Esophagus muscularis mucosa (tissue), 4 donors: ENCODE measurements at regions not wholly inside any gene's neighbourhood (a gene's known extent, or its start where the extent isn't known, plus 50 kb on each side); places are given as distances from the start of the nearest gene placed in this dataset.
A peak's percentile ranks its signal among the peaks of the same experiment; 100 is the strongest.

Experiments
- DNase-seq: peaks from one replicate; pipeline ENCODE4 v3.0.0-alpha.2; 2017; ENCODE audit errors: extremely low spot score
- H3K27ac ChIP-seq, 4 donors: fragments of 200-600 bp; sonication (generic); replicated peaks in 1 of 4; 1 replicate in 3 of 4; 2 replicates in 1 of 4; pipeline ENCODE4 v1.5.1; 2016 to 2019; ENCODE audit warnings: mild to moderate bottlenecking in 1 of 4
- H3K27me3 ChIP-seq, 4 donors: fragments of 200-600 bp; sonication (generic); one replicate each; pipeline versions ENCODE4 v1.5.1 to v1.6.0; 2016 to 2019
- H3K36me3 ChIP-seq, 4 donors: fragments of 200-600 bp; sonication (generic); one replicate each; pipeline ENCODE4 v1.5.1; 2016 to 2019
- H3K4me1 ChIP-seq, 4 donors: fragments of 200-600 bp; sonication (generic); one replicate each; pipeline ENCODE4 v1.5.1; 2016 to 2019
- H3K4me3 ChIP-seq, 4 donors: fragments of 200-600 bp; sonication (generic); 1 replicate in 2 of 4; 2 replicates in 2 of 4; pipeline ENCODE4 v1.5.1; 2016 to 2019; ENCODE audit warnings: mild to moderate bottlenecking in 4 of 4, moderate library complexity in 1 of 4
- H3K9me3 ChIP-seq, 4 donors: fragments of 200-600 bp; sonication (generic); 1 replicate in 3 of 4; 2 replicates in 1 of 4; pipeline ENCODE4 v1.5.1; 2016 to 2019
- CTCF ChIP-seq, 3 experiments: fragments of 200-600 bp in 2 of 3; fragments of 450-650 bp in 1 of 3; sonication (generic) in 2 of 3; IDR thresholded peaks; one replicate each; pipeline ENCODE4 v1.5.1; 2017 to 2019; ENCODE audit warnings: antibody characterized with exemption in 3 of 3, mild to moderate bottlenecking in 2 of 3, moderate library complexity in 1 of 3
- EP300 ChIP-seq: sonication (generic); formaldehyde crosslinking; IDR thresholded peaks from one replicate; pipeline ENCODE4 v1.6.1; 2017; ENCODE audit warnings: antibody characterized with exemption
- POLR2A ChIP-seq: fragments of 450-650 bp; IDR thresholded peaks from one replicate; pipeline ENCODE4 v1.6.1; 2017; ENCODE audit warnings: antibody characterized with exemption, moderate library complexity, mild to moderate bottlenecking, low read depth
- POLR2AphosphoS5 ChIP-seq, 2 donors: sonication (generic); formaldehyde crosslinking; IDR thresholded peaks; one replicate each; pipeline ENCODE4 v1.6.1; 2017; ENCODE audit warnings: antibody characterized with exemption in 2 of 2
- WGBS: methylation state at CpG from one replicate; pipeline ENCODE4 v1.1.5; 2018; 5-methylcytosine and 5-hydroxymethylcytosine counted together
- intact Hi-C: fragments of 100-400 bp; cut with DNase I; formaldehyde crosslinking; loops from one replicate; pipeline ENCODE4 v1.15.1; 2023

GRCh38 chr16:26838931-26839330, 227.8 kb upstream of the C16orf82 start:
- DNase-seq = peak; percentile 75
- 50% methylated on average over 5 of the region's 6 CpGs for WGBS

GRCh38 chr16:26840691-26841090, 226.0 kb upstream of the C16orf82 start:
- WGBS = 89% methylated on average over 7 of the region's 7 CpGs
- no peak for TF ChIP-seq EP300
- no peak for TF ChIP-seq POLR2AphosphoS5 (IDR thresholded peaks at IDR 0.05)
- TF ChIP-seq CTCF (IDR thresholded peaks at IDR 0.05) = no peak
- TF ChIP-seq POLR2A = no peak
- Histone ChIP-seq H3K27ac (no peak overlapping the region), H3K4me3 (no peak overlapping the region), H3K4me1 (no peaks in the 10 kb centered on the region), H3K36me3 (no peaks in the 10 kb centered on the region), H3K9me3 (peaks cover 0 to 4% (median 0%) of the 10 kb centered on the region in 4 donors), H3K27me3 (no peaks in the 10 kb centered on the region)
- peak; percentile 42 for DNase-seq
- intact Hi-C loops = no loop called here

More at GRCh38 chr16:26838931-26839330, 227.8 kb upstream of the C16orf82 start:
- H3K9me3 ChIP-seq = peaks cover 0 to 4% (median 0%) of the 10 kb centered on the region in 4 donors
- no peaks in the 10 kb centered on the region for H3K27me3 ChIP-seq
- TF ChIP-seq POLR2A (no peak), EP300 (no peak), POLR2AphosphoS5 (IDR thresholded peaks at IDR 0.05) (no peak), CTCF (IDR thresholded peaks at IDR 0.05) (no peak)
- intact Hi-C loops = no loop called here
- no peak overlapping the region for H3K27ac ChIP-seq
- no peaks in the 10 kb centered on the region for H3K36me3 ChIP-seq
- H3K4me1 ChIP-seq = no peaks in the 10 kb centered on the region
- H3K4me3 ChIP-seq = no peak overlapping the region

- Histone ChIP-seq H3K27me3 (no peaks in the 10 kb centered on the region), H3K4me3 (no peak overlapping the region), H3K27ac (no peak overlapping the region), H3K9me3 (peaks cover 0 to 11% (median 8%) of the 10 kb centered on the region in 4 donors), H3K4me1 (no peaks in the 10 kb centered on the region), H3K36me3 (no peaks in the 10 kb centered on the region)
- TF ChIP-seq POLR2AphosphoS5 (IDR thresholded peaks at IDR 0.05) = no peak
- TF ChIP-seq EP300 = no peak
- TF ChIP-seq POLR2A = no peak
- no peak for TF ChIP-seq CTCF (IDR thresholded peaks at IDR 0.05)
- intact Hi-C loops = no loop called here
- peak; percentile 64 for DNase-seq
- WGBS = 77% methylated on average over 4 of the region's 4 CpGs
Observed at GRCh38 chr16:26856271-26856670, 210.5 kb upstream of the C16orf82 start.

GRCh38 chr16:26856791-26857190, 209.9 kb upstream of the C16orf82 start:
- no peaks in the 10 kb centered on the region for H3K27me3 ChIP-seq
- H3K4me1 ChIP-seq = no peaks in the 10 kb centered on the region
- no peaks in the 10 kb centered on the region for H3K36me3 ChIP-seq
- intact Hi-C loops = no loop called here
- peaks cover 0 to 12% (median 8%) of the 10 kb centered on the region in 4 donors for H3K9me3 ChIP-seq
- WGBS = 80% methylated on average over 4 of the region's 5 CpGs
- peak; percentile 55 for DNase-seq
- no peak overlapping the region for H3K4me3 ChIP-seq
- no peak for TF ChIP-seq CTCF (IDR thresholded peaks at IDR 0.05)
- TF ChIP-seq POLR2AphosphoS5 (IDR thresholded peaks at IDR 0.05) = no peak
- no peak for TF ChIP-seq EP300
- no peak for TF ChIP-seq POLR2A
- H3K27ac ChIP-seq = no peak overlapping the region

- no peak overlapping the region for H3K4me3 ChIP-seq
- peak; percentile 78 for DNase-seq
- TF ChIP-seq EP300 (no peak), CTCF (IDR thresholded peaks at IDR 0.05) (no peak), POLR2AphosphoS5 (IDR thresholded peaks at IDR 0.05) (no peak)
- 93% methylated on average over 3 of the region's 4 CpGs for WGBS
- H3K4me1 ChIP-seq = no peaks in the 10 kb centered on the region
- no peaks in the 10 kb centered on the region for H3K36me3 ChIP-seq
- intact Hi-C loops = no loop called here
- peaks cover 0 to 12% (median 8%) of the 10 kb centered on the region in 4 donors for H3K9me3 ChIP-seq
- no peaks in the 10 kb centered on the region for H3K27me3 ChIP-seq
- H3K27ac ChIP-seq = no peak overlapping the region
Observed at GRCh38 chr16:26857371-26857770, 209.4 kb upstream of the C16orf82 start.
